ENCODE measurements at regions not wholly inside any gene's neighbourhood (a gene's known extent, or its start where the extent isn't known, plus 50 kb on each side); places are given as distances from the start of the nearest gene placed in this dataset.

- intact Hi-C loops (cut with DNase I, micrococcal nuclease) = no loop called here
- Mint-ChIP-seq H3K27me3 (no peaks in the 10 kb centered on the region), H3K4me1 (no peaks in the 10 kb centered on the region), H3K27ac (no peak overlapping the region), H3K36me3 (ENCODE audit: low read depth) (no peaks in the 10 kb centered on the region), H3K9me3 (ENCODE audit: low read depth) (no peaks in the 10 kb centered on the region), H3K4me3 (no peak overlapping the region)
- DNase-seq (no peak), ATAC-seq (no peak)
- CTCF ChIA-PET = no interaction called here
- POLR2A ChIA-PET = interaction anchor here (0.6 kb wide), 1 partner anchor 164 kb away, joined by 3 read pairs; no protein-coding TSS in a partner anchor
Measured at GRCh38 chr3:28012830-28013229, 228.6 kb upstream of the CMC1 start.

- Mint-ChIP-seq H3K36me3 (ENCODE audit: low read depth) (no peaks in the 10 kb centered on the region), H3K27me3 (no peaks in the 10 kb centered on the region), H3K27ac (no peak overlapping the region), H3K4me3 (no peak overlapping the region), H3K4me1 (no peaks in the 10 kb centered on the region), H3K9me3 (ENCODE audit: low read depth) (no peaks in the 10 kb centered on the region)
- no peak for DNase-seq
- CTCF ChIA-PET = interaction anchor here (0.9 kb wide), 1 partner anchor 11 kb away, joined by 4 read pairs; no protein-coding TSS in a partner anchor
- POLR2A ChIA-PET = no interaction called here
- ATAC-seq = no peak
- intact Hi-C loops (cut with DNase I, micrococcal nuclease) = no loop called here
Measured at GRCh38 chr3:28013864-28014473, 227.4 kb upstream of the CMC1 start.

GRCh38 chr3:28018925-28019718 is 222.3 kb upstream of the CMC1 start:
- intact Hi-C loops (cut with DNase I, micrococcal nuclease) = loop anchor here in 1 of 2 experiments (2.0 kb wide), 1 partner anchor 32 kb away; no protein-coding TSS in a partner anchor
- peak; percentile 36 for ATAC-seq
- Mint-ChIP-seq H3K27ac (no peak overlapping the region), H3K4me3 (no peak overlapping the region), H3K9me3 (ENCODE audit: low read depth) (peaks cover 8% of the 10 kb centered on the region), H3K4me1 (peaks cover 12% of the 10 kb centered on the region), H3K27me3 (no peaks in the 10 kb centered on the region), H3K36me3 (ENCODE audit: low read depth) (no peaks in the 10 kb centered on the region)
- CTCF ChIA-PET = interaction anchor here (0.5 kb wide), 1 partner anchor 287 kb away, joined by 3 read pairs; no protein-coding TSS in a partner anchor
- no peak for DNase-seq
- POLR2A ChIA-PET = no interaction called here

- Mint-ChIP-seq H3K9me3 (ENCODE audit: low read depth) (peaks cover 10% of the 10 kb centered on the region), H3K4me3 (no peak overlapping the region), H3K27me3 (no peaks in the 10 kb centered on the region), H3K27ac (no peak overlapping the region), H3K36me3 (ENCODE audit: low read depth) (peaks cover 2% of the 10 kb centered on the region), H3K4me1 (peaks cover 12% of the 10 kb centered on the region)
- DNase-seq = no peak
- ChIA-PET POLR2A (no interaction called here), CTCF (interaction anchor here (0.6 kb wide), 1 partner anchor 31 kb away, joined by 3 read pairs; no protein-coding TSS in a partner anchor)
- intact Hi-C loops (cut with DNase I, micrococcal nuclease) = loop anchor here in 1 of 2 experiments (2.0 kb wide), 1 partner anchor 31 kb away; no protein-coding TSS in a partner anchor
- peak; percentile 83 for ATAC-seq
Measured at GRCh38 chr3:28019740-28020139, 221.7 kb upstream of the CMC1 start.

GRCh38 chr3:28022916-28023315 is 218.5 kb upstream of the CMC1 start:
- no peak overlapping the region for H3K27ac Mint-ChIP-seq
- H3K4me1 Mint-ChIP-seq = peaks cover 12% of the 10 kb centered on the region
- intact Hi-C loops (cut with DNase I, micrococcal nuclease) = no loop called here
- DNase-seq (no peak), ATAC-seq (no peak)
- peaks cover 20% of the 10 kb centered on the region for H3K9me3 Mint-ChIP-seq (ENCODE audit: low read depth)
- no peaks in the 10 kb centered on the region for H3K27me3 Mint-ChIP-seq
- ChIA-PET POLR2A (no interaction called here), CTCF (interaction anchor here (0.6 kb wide), 1 partner anchor 311 kb away, joined by 3 read pairs; no protein-coding TSS in a partner anchor)
- no peak overlapping the region for H3K4me3 Mint-ChIP-seq
- peaks cover 6% of the 10 kb centered on the region for H3K36me3 Mint-ChIP-seq (ENCODE audit: low read depth)

- Mint-ChIP-seq H3K4me1 (no peaks in the 10 kb centered on the region), H3K9me3 (ENCODE audit: low read depth) (peaks cover 29% of the 10 kb centered on the region), H3K27ac (no peak overlapping the region), H3K4me3 (no peak overlapping the region), H3K27me3 (no peaks in the 10 kb centered on the region), H3K36me3 (ENCODE audit: low read depth) (peaks cover 9% of the 10 kb centered on the region)
- DNase-seq = no peak
- intact Hi-C loops (cut with DNase I, micrococcal nuclease) = no loop called here
- ChIA-PET CTCF (interaction anchor here (1.0 kb wide), 1 partner anchor 317 kb away, joined by 3 read pairs; no protein-coding TSS in a partner anchor), POLR2A (no interaction called here)
- ATAC-seq = no peak
Measured at GRCh38 chr3:28028554-28028953, 212.9 kb upstream of the CMC1 start.

GRCh38 chr3:28033059-28033784 is 208.2 kb upstream of the CMC1 start:
- CTCF ChIA-PET = no interaction called here
- H3K9me3 Mint-ChIP-seq (ENCODE audit: low read depth) = peaks cover 15% of the 10 kb centered on the region
- POLR2A ChIA-PET = no interaction called here
- H3K4me3 Mint-ChIP-seq = no peak overlapping the region
- intact Hi-C loops (cut with DNase I, micrococcal nuclease) = no loop called here
- H3K27ac Mint-ChIP-seq = no peak overlapping the region
- peaks cover 4% of the 10 kb centered on the region for H3K27me3 Mint-ChIP-seq
- H3K4me1 Mint-ChIP-seq = peaks cover 6% of the 10 kb centered on the region
- DNase-seq = no peak
- ATAC-seq = no peak
- H3K36me3 Mint-ChIP-seq (ENCODE audit: low read depth) = peaks cover 4% of the 10 kb centered on the region

GRCh38 chr3:28036599-28037575 is 204.5 kb upstream of the CMC1 start:
- ATAC-seq (no peak), DNase-seq (no peak)
- Mint-ChIP-seq H3K27me3 (peaks cover 5% of the 10 kb centered on the region), H3K4me1 (peaks cover 6% of the 10 kb centered on the region), H3K4me3 (no peak overlapping the region), H3K27ac (no peak overlapping the region), H3K9me3 (ENCODE audit: low read depth) (peaks cover 10% of the 10 kb centered on the region), H3K36me3 (ENCODE audit: low read depth) (peaks cover 2% of the 10 kb centered on the region)
- ChIA-PET POLR2A (no interaction called here), CTCF (no interaction called here)
- intact Hi-C loops (cut with DNase I, micrococcal nuclease) = no loop called here

GRCh38 chr3:28039234-28039633 is 202.2 kb upstream of the CMC1 start:
- ATAC-seq = no peak
- Mint-ChIP-seq H3K4me1 (peaks cover 6% of the 10 kb centered on the region), H3K9me3 (ENCODE audit: low read depth) (no peaks in the 10 kb centered on the region), H3K27me3 (peaks cover 5% of the 10 kb centered on the region), H3K27ac (no peak overlapping the region), H3K4me3 (no peak overlapping the region), H3K36me3 (ENCODE audit: low read depth) (no peaks in the 10 kb centered on the region)
- ChIA-PET POLR2A (interaction anchor here (0.6 kb wide), 1 partner anchor 153 kb away, joined by 6 read pairs; no protein-coding TSS in a partner anchor), CTCF (no interaction called here)
- intact Hi-C loops (cut with DNase I, micrococcal nuclease) = no loop called here
- DNase-seq = no peak

GRCh38 chr3:28039829-28040228 is 201.6 kb upstream of the CMC1 start:
- Mint-ChIP-seq H3K27ac (no peak overlapping the region), H3K36me3 (ENCODE audit: low read depth) (no peaks in the 10 kb centered on the region), H3K27me3 (peaks cover 5% of the 10 kb centered on the region), H3K9me3 (ENCODE audit: low read depth) (no peaks in the 10 kb centered on the region), H3K4me3 (no peak overlapping the region), H3K4me1 (peaks cover 6% of the 10 kb centered on the region)
- CTCF ChIA-PET = no interaction called here
- intact Hi-C loops (cut with DNase I, micrococcal nuclease) = no loop called here
- POLR2A ChIA-PET = interaction anchor here (0.6 kb wide), 1 partner anchor 152 kb away, joined by 6 read pairs; no protein-coding TSS in a partner anchor
- no peak for ATAC-seq
- DNase-seq = no peak
